Hematopoietic multipotent progenitor cell treated with erythropoietin and hydrocortisone succinate and interleukin-3 and kit ligand, for 6 days (in vitro differentiated cells): ENCODE measurements at regions not wholly inside any gene's neighbourhood (a gene's known extent, or its start where the extent isn't known, plus 50 kb on each side); places are given as distances from the start of the nearest gene placed in this dataset.
"Not testable (repeated sequence)": the region's sequence is repeated elsewhere in the genome, so short reads cannot be mapped to it uniquely, and the experiment has no call there.

Experiments
- DNase-seq: peaks from one replicate; pipeline ENCODE4 v3.0.0-alpha.2; 2015

DNA sequence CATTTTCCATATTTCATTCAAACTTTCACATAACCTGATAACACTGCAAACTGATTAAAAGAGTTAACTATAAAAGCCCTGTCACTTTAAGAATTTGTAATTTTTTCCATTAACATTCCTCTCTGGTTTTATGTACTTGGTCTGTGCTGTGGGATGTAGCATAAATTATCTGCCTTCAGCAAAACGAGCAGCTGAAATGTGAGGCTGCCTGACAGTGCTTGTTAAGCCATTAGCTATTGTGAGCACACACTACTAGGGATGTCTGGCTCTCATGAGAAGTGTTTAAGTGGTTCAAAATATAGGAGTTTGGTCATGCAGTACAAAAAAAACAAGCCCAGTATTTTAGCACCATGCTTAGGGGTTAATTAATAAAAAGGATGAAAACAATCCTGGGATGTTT, 63.0 kb downstream of the HOXA1 start:
- DNase-seq, result no peak

DNA sequence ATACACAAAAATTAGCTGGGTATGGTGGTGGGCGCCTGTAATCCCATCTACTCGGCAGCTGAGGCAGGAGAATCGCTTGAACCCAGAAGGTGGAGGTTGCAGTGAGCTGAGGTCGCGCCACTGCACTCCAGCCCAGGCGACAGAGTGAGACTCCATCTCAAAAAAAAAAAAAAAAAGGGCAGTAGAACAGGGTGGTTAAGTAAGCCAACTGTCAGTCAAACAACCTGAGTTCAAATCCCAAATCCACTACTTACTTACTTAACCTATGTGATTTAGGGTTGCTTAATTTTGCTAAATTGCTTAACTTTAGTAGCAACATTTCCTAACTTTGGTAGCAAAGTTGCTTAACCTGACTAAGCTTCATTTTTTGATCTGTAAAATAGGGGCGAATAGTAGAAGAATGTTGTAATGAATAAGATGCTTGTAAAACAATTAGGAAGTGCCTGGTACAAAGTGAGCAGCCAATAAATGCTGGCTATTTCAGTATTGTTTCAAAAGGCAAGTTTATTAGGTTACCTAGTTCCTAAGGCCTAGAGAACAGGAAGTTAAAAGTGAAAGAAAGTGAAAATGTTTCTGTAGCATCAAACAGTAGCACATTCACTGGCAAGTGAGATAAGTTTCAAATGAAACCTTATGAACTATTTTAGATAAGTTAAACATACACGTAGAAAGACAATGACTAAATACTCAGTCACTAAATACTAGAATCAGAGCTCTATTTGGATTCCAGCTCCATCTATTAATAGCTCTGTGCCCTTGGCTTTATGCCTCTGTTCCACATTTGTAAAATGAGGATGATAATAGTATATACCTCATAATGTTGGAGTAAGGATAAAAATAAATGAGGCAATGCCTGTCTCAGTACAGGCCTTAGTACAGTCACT, 64.3 kb downstream of the HOXA1 start:
- DNase-seq, result peak; percentile 57

- peak; percentile 24 for DNase-seq
These were observed 65.3 kb downstream of the HOXA1 start for GRCh38 chr7:27030393-27031050.

GRCh38 chr7:27025270-27025669, 70.5 kb downstream of the HOXA1 start:
- no peak for DNase-seq

GRCh38 chr7:27010068-27010467, 85.7 kb downstream of the HOXA1 start:
- no peak for DNase-seq

- peak; percentile 59 for DNase-seq
These were observed 95.3 kb downstream of the HOXA1 start for GRCh38 chr7:27000496-27000895.

- not testable (repeated sequence) for DNase-seq
These were observed 97.5 kb downstream of the HOXA1 start for GRCh38 chr7:26998284-26998683.

- no peak for DNase-seq
These were observed 100.1 kb downstream of the HOXA1 start for GRCh38 chr7:26995666-26996065.

- DNase-seq, result no peak
These were observed 101.7 kb downstream of the HOXA1 start for GRCh38 chr7:26993816-26994810.

- DNase-seq, result no peak
These were observed 103.1 kb downstream of the HOXA1 start for GRCh38 chr7:26992670-26993069.

DNA sequence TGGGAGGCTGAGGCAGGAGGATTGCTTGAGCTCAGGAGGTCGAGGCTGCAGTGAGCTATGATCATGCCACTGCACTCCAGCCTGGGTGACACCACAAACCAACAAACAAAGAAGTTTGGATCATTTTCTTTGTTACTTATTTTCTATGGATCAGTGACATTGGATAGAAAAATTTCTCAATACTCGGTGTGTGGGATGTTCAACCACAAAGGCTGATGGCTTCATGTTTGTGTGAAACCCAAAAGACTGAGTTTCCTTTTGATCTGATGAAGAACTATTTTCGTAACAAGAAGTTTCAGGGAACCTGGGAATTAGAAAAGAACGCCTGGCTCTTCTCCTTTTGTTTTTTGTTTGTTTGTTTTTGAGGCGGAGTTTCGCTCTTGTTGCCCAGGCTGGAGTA, 104.0 kb downstream of the HOXA1 start:
- no peak for DNase-seq

GRCh38 chr7:26989897-26990670, 105.7 kb downstream of the HOXA1 start:
- DNase-seq, result no peak

DNA sequence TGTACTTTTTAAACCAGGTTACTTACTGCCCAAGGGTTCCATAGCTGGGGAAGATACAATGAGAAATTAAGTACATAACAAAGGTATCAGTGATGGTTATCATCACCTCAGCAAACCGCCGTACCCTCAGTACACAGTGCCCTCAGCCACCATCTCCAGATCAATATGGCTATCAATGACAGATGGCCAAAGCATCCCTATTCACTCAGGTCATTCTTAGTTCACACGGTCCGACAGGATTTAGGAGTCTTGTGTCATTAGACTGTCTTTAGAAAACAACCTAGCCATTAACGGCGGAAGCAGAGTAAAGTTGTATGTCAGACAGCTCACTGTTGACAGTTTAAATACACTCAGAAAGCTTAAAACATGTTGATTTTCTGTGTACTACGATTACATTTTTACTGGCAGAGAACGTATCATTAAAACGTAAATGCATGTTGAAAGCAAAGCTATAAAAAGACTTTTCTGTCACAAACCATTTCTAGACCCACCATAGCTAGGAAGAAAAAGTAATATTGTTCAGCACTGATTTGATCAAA, 106.9 kb downstream of the HOXA1 start:
- no peak for DNase-seq

DNA sequence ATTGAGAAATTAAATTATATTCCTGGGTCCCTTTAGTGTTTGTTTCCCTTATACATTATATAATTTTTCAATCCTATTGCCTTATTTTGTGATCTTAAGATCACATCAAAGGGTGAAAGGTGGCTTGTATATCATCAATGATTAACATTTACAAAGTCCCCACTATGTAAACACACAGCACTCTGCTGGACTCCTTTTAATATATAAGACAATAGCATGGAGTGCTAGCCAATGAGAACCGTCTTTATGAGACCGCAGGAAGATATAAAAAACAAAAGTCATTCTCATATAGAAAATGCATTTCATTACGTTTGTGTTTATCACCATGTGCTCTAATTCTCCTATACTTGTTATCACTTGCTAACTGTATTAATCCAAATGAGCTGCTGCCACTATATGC, 108.5 kb downstream of the HOXA1 start:
- DNase-seq, result no peak

GRCh38 chr7:26978146-26978545, 113.8 kb upstream of the SKAP2 start:
- DNase-seq, result peak; percentile 6

GRCh38 chr7:26976840-26977239, 112.5 kb upstream of the SKAP2 start:
- no peak for DNase-seq

DNA sequence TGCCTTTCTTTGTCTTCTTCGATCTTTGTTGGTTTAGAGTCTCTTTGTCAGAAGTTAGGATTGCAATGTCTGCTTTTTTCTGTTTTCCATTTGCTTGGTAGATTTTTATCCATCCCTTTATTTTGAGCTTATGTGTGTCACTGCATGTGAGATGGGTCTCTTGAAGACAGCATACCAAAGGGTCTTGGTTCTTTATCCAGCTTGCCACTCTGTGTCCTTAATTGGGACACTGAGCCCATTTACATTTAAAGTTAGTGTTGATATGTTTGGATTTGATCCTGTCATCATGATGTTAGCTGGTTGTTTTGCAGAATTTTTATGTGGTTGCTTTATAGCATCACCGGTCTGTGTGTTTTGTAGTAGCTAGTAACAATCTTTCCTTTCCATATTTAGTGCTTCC, 107.5 kb upstream of the SKAP2 start:
- not testable (repeated sequence) for DNase-seq

DNA sequence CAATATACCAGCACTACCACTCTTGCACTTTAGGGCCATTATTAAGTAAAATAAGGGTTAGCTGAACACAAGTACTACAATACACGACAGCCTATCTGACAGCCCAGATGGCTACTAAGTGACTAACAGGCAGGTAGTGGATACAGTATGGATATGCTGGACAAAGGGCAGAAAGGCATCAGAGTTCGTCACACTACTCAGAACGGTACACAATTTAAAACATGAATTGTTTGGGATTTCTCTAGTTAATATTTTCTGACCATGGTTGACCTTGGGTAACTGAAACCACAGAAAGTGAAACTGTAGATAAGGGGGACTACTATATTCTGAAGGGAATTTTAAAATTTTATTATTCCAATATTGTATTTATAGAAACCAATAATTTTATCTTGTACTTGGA, 101.3 kb upstream of the SKAP2 start:
- no peak for DNase-seq

- DNase-seq, result no peak
These were observed 99.9 kb upstream of the SKAP2 start for GRCh38 chr7:26964156-26964808.

DNA sequence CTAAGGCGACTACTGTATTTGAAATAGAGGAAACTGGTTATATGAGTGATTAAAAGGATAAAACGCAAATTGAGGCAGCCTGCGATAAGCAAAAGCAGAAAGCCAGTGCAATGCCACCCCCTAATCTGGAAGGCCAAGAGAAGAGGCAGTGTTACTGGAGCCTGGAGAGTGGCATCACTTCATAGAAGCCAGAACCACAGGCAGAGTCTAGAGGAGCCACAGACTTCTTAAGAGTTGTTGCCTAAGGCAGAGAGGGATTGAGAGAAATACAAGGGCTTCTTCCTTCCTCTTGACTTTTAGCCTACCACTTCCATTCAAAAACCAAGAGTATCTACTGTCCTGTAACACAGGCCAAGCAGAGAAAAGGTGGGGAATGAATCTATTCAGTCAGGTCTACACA, 94.9 kb upstream of the SKAP2 start:
- DNase-seq, result no peak

DNA sequence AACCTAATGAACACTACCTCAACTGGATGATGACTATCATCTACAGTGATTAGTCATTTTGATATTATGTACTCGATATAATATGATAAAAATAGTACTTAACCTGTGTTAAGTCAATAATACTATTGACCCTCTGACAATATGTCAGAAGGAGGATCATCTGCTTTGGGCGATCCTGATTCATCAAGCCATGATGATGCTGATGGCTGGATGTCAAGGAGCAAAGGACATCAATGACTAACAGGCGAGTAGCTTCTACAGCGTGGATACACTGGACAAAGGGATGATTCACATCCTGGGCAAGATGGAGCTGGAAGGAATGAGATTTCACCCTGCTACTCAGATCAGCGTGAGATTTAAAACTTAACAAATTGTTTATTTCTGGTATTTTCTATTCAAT, 94.4 kb upstream of the SKAP2 start:
- no peak for DNase-seq

- DNase-seq, result no peak
These were observed 91.1 kb upstream of the SKAP2 start for GRCh38 chr7:26955516-26955915.
